ENCODE measurements at regions not wholly inside any gene's neighbourhood (a gene's known extent, or its start where the extent isn't known, plus 50 kb on each side); places are given as distances from the start of the nearest gene placed in this dataset.

- TF ChIP-seq REST (IDR thresholded peaks at IDR 0.05; ENCODE audit: unreplicated experiment) (no peak), ZNF331 (CRISPR knock-in tag; IDR thresholded peaks at IDR 0.05; ENCODE audit: low read depth) (no peak)
Measured at GRCh38 chr3:30469133-30469532, 137.3 kb upstream of the TGFBR2 start (continued).

- H3K4me3 Mint-ChIP-seq: no peak overlapping the region
- Histone ChIP-seq H3K27ac (ENCODE audit: low read depth) (no peak overlapping the region), H3K36me3 (ENCODE audit: insufficient read depth) (no peaks in the 10 kb centered on the region), H3K4me2 (no peak overlapping the region), H4K20me1 (replicated peaks; ENCODE audit: insufficient read depth) (no peaks in the 10 kb centered on the region), H2AFZ (no peak overlapping the region), H3K79me2 (replicated peaks; ENCODE audit: insufficient read depth) (no peaks in the 10 kb centered on the region), H3K27me3 (ENCODE audit: insufficient read depth) (no peaks in the 10 kb centered on the region), H3K4me3 (no peak overlapping the region), H3F3A (replicated peaks; ENCODE audit: low read depth) (no peaks in the 10 kb centered on the region), H3K4me1 (ENCODE audit: insufficient read depth) (no peaks in the 10 kb centered on the region), H3K9me2 (ENCODE audit: insufficient read depth) (peaks cover 15% of the 10 kb centered on the region)
- DNase-seq (ENCODE audit: low spot score): no peak
- H3K36me3 Mint-ChIP-seq (ENCODE audit: low read depth): no peaks in the 10 kb centered on the region
- no peaks in the 10 kb centered on the region for H3K9me3 Mint-ChIP-seq
- no peak for TF ChIP-seq REST (IDR thresholded peaks at IDR 0.05; ENCODE audit: unreplicated experiment)
- TF ChIP-seq ZNF462 (CRISPR knock-in tag; IDR thresholded peaks at IDR 0.05): no peak
- TF ChIP-seq ZNF114 (CRISPR knock-in tag; IDR thresholded peaks at IDR 0.05): no peak
- no peak for TF ChIP-seq CTCF (conservative IDR thresholded peaks at IDR 0.05; ENCODE audit: low read depth in 2 of 2)
- TF ChIP-seq EZH2phosphoT487 (IDR thresholded peaks at IDR 0.05; ENCODE audit: unreplicated experiment): no peak
- no peak overlapping the region for H3K27ac Mint-ChIP-seq
- no peaks in the 10 kb centered on the region for H3K4me1 Mint-ChIP-seq
- no peaks in the 10 kb centered on the region for H3K27me3 Mint-ChIP-seq (ENCODE audit: insufficient read depth, low read depth, poor library complexity)
- ATAC-seq: no peak
Measured at GRCh38 chr3:30470496-30470895, 135.9 kb upstream of the TGFBR2 start.

Measured in GM23338 (cell line).